Neutrophil (primary cell): ENCODE measurements at regions not wholly inside any gene's neighbourhood (a gene's known extent, or its start where the extent isn't known, plus 50 kb on each side); places are given as distances from the start of the nearest gene placed in this dataset.

Experiments
- H3K27ac ChIP-seq: fragments of 200-600 bp; sonication (generic); 2 replicates; pipeline ENCODE4 v1.5.1; 2016; ENCODE audit warnings: mild to moderate bottlenecking, moderate library complexity
- H3K27me3 ChIP-seq: fragments of 200-600 bp; sonication (generic); 2 replicates; pipeline ENCODE4 v1.6.0; 2016; ENCODE audit warnings: mild to moderate bottlenecking
- H3K36me3 ChIP-seq: fragments of 200-600 bp; sonication (generic); 2 replicates; pipeline ENCODE4 v1.5.1; 2017
- H3K4me1 ChIP-seq, 2 experiments: fragments of 200-600 bp in 1 of 2; sonication (generic) in 1 of 2; 1 replicate in 1 of 2; 2 replicates in 1 of 2; pipeline versions ENCODE4 v1.5.1 to v1.6.1; 2013 to 2016; ENCODE audit warnings: low read depth in 1 of 2, low read length in 1 of 2, mild to moderate bottlenecking in 1 of 2, moderate library complexity in 1 of 2; ENCODE audit not compliant: control insufficient read depth in 1 of 2, insufficient read depth in 1 of 2
- H3K4me3 ChIP-seq, 2 experiments: fragments of 200-600 bp in 1 of 2; sonication (generic) in 1 of 2; 1 replicate in 1 of 2; 2 replicates in 1 of 2; pipeline ENCODE4 v1.5.1; 2013 to 2016; ENCODE audit warnings: low read depth in 1 of 2, low read length in 1 of 2, mild to moderate bottlenecking in 1 of 2, moderate library complexity in 1 of 2
- H3K9me3 ChIP-seq: fragments of 200-600 bp; sonication (generic); 2 replicates; pipeline ENCODE4 v1.5.1; 2016
- TF ChIP-seq, protein P1 (sequence below): fragments of 200-600 bp; sonication (generic); IDR thresholded peaks from 2 replicates; pipeline ENCODE4 v1.5.1; 2016; ENCODE audit warnings: antibody characterized with exemption

DNA sequence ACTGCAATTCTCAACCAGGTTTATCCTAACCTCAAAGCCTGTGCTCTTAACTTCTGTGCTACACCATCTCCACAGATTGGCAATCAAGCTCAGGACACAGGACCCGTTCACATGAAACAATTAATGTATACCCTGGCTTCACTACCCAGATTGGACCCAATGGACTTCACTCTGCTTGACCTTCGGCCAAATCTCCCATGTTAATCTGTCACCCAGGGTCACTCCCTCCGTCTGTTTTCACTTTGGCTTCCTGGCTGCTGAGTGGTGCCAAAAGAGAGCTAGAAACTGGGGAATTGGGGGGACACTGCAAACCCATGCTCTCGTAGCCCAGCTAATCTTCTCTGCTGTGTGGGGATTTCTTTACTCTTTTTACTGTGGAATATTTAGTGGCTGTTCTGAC is 216.1 kb upstream of the ZC3H12C start:
- H3K36me3 ChIP-seq: no peaks in the 10 kb centered on the region
- H3K9me3 ChIP-seq: no peaks in the 10 kb centered on the region
- no peaks in the 10 kb centered on the region for H3K27me3 ChIP-seq
- H3K27ac ChIP-seq: no peak overlapping the region
- H3K4me3 ChIP-seq: no peak overlapping the region
- H3K4me1 ChIP-seq: no peaks in the 10 kb centered on the region
- TF ChIP-seq, protein P1, sequence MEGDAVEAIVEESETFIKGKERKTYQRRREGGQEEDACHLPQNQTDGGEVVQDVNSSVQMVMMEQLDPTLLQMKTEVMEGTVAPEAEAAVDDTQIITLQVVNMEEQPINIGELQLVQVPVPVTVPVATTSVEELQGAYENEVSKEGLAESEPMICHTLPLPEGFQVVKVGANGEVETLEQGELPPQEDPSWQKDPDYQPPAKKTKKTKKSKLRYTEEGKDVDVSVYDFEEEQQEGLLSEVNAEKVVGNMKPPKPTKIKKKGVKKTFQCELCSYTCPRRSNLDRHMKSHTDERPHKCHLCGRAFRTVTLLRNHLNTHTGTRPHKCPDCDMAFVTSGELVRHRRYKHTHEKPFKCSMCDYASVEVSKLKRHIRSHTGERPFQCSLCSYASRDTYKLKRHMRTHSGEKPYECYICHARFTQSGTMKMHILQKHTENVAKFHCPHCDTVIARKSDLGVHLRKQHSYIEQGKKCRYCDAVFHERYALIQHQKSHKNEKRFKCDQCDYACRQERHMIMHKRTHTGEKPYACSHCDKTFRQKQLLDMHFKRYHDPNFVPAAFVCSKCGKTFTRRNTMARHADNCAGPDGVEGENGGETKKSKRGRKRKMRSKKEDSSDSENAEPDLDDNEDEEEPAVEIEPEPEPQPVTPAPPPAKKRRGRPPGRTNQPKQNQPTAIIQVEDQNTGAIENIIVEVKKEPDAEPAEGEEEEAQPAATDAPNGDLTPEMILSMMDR: no peak

DNA sequence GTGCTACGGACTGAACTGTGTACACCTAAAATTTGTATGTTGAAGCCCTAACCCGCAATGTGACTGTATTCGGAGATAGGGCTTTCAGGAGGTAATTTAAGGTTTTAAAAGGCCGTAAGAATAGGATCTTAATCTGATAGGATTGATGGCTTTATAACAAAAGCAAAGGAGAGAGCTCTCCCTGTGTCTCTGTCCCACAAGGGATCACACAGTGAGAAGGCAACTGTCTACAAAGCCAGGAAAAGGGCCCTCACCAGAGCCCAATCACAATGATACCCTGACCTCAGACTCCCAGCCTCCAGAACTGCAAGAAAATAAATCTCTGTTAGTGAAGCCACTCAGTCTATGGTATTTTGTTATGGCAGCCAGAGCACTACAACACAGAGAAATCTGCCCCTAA is 208.7 kb upstream of the ZC3H12C start:
- H3K4me3 ChIP-seq: no peak overlapping the region
- H3K27ac ChIP-seq: no peak overlapping the region
- no peaks in the 10 kb centered on the region for H3K36me3 ChIP-seq
- no peaks in the 10 kb centered on the region for H3K9me3 ChIP-seq
- H3K27me3 ChIP-seq: no peaks in the 10 kb centered on the region
- no peaks in the 10 kb centered on the region for H3K4me1 ChIP-seq
- TF ChIP-seq, protein P1: no peak

DNA sequence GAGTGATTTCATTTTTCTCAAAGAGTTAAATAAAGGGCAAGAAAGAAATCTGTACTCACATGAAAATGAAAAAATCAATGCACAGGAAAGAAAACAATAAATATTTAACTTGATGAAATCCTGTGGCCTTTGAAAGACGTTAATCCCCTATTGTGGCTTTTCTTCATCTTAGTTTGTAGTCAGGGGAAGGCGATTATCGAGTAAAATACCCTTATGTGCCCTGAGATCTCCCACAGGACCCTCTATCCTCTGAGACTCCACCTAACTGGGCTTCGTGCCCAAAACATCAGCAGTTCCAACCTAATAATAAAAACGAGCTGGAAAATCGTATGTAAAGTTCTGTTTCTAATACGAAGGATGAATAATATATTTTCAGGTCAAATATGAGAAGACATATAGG is 208.2 kb upstream of the ZC3H12C start:
- Histone ChIP-seq H3K36me3 (no peaks in the 10 kb centered on the region), H3K4me3 (no peak overlapping the region), H3K9me3 (no peaks in the 10 kb centered on the region), H3K4me1 (no peaks in the 10 kb centered on the region), H3K27ac (no peak overlapping the region), H3K27me3 (no peaks in the 10 kb centered on the region)
- TF ChIP-seq, protein P1: no peak

DNA sequence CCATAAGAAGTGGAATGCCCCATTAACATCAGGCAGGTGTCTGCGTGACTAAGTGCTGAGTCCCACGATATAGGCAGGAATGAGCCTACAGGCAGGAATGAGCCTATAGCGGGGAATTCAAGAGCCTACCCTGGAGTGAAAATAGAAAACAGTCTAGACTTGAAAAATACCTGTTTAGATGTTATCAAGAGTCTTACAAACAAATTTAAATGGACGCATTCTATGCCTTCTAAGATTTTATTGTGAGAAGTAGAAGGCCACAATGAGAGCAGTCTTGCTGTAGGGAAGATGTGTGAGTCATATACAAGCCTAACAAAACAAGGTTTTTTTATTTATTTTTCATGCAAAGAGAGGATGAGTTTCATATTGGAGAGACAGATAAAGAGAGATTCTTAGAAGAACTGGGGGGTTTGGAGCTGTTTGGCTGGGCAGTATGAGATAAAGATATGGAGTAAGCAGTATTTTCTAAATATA is 200.8 kb upstream of the ZC3H12C start:
- Histone ChIP-seq H3K36me3 (no peaks in the 10 kb centered on the region), H3K4me3 (no peak overlapping the region), H3K27me3 (no peaks in the 10 kb centered on the region), H3K9me3 (no peaks in the 10 kb centered on the region), H3K27ac (no peak overlapping the region), H3K4me1 (no peaks in the 10 kb centered on the region)
- TF ChIP-seq, protein P1: no peak

DNA sequence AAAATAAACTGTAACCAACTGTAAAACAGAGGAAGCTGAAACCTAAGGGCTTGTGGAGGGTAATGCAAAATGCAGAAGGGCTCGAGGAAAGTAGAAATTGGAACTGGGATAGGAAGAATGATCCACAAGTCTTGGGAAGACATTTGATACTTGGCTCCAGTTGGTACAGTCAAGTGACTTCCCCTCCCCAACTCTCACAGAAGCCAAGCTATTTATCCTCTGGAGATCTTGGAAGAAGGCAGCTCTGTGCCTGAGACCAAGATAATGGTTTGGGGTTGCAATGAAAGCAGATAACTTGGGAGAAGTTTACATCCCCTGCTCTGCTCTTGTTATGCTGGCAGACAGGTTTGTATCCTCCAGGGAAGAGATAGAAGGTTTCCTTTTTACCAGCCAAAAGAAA is 198.9 kb upstream of the ZC3H12C start:
- Histone ChIP-seq H3K9me3 (no peaks in the 10 kb centered on the region), H3K36me3 (no peaks in the 10 kb centered on the region), H3K4me1 (no peaks in the 10 kb centered on the region), H3K4me3 (no peak overlapping the region), H3K27me3 (no peaks in the 10 kb centered on the region), H3K27ac (no peak overlapping the region)
- TF ChIP-seq, protein P1: no peak

DNA sequence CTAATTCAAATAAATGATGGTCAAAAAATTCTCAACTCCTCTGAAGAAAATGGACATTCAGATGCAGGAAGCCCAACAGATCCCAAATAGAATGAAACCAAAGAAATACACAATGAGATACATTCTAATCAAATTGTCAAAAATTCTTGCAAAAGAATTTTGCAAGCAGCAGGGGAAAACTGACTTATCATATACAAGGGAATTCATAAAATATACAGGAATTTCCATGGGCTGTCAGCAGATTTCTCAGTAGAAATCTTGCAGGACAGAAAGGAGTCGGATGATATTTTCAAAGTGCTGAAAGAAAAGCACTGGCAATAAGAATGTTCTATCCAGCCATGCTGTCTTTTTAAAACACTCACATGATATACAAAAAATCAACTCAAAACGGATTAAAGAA is 194.6 kb upstream of the ZC3H12C start:
- Histone ChIP-seq H3K27ac (no peak overlapping the region), H3K4me1 (no peaks in the 10 kb centered on the region), H3K36me3 (no peaks in the 10 kb centered on the region), H3K27me3 (no peaks in the 10 kb centered on the region), H3K9me3 (no peaks in the 10 kb centered on the region), H3K4me3 (no peak overlapping the region)
- TF ChIP-seq, protein P1: no peak
